ENCODE measurements at regions not wholly inside any gene's neighbourhood (a gene's known extent, or its start where the extent isn't known, plus 50 kb on each side); places are given as distances from the start of the nearest gene placed in this dataset.

DNA sequence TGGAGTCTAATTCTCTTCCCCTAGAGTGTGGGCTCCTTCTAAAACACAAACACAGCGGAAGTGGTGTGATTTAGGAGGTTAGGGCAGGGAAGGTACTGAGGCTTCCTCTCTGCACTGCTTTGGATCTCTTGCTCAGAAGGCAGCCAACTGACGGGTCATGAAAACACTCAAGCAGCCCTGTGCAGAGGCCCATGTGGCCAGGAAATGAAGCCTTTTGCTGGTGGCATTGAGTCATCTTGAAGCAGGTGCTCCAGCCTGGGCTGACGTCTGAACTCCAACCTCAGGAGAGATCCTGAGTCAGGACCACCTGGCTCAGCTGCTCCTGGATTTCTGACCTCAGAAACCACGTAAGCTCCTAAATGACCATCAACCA lies 72.9 kb downstream of the MRM1 start:
- Histone ChIP-seq H3K9me3 (ENCODE audit: insufficient read depth, low read depth, low read length) (no peaks in the 10 kb centered on the region), H3K4me2 (ENCODE audit: low read length) (no peak overlapping the region), H3K4me1 (ENCODE audit: insufficient read depth, low read length) (no peaks in the 10 kb centered on the region), H3K36me3 (ENCODE audit: insufficient read depth, low read length) (no peaks in the 10 kb centered on the region), H3K27me3 (ENCODE audit: insufficient read depth, low read length) (peaks cover 18% of the 10 kb centered on the region), H3K27ac (ENCODE audit: low read depth, low read length) (no peak overlapping the region), H4K20me1 (ENCODE audit: insufficient read depth, low read length) (no peaks in the 10 kb centered on the region), H2AFZ (ENCODE audit: low read depth, low read length) (no peak overlapping the region), H3K79me2 (ENCODE audit: insufficient read depth, low read length) (no peaks in the 10 kb centered on the region), H3K9ac (ENCODE audit: low read length) (no peak overlapping the region), H3K4me3 (ENCODE audit: insufficient read depth, low read depth, low read length) (no peak overlapping the region)
- DNase-seq (ENCODE audit: low read depth) (no peak), FAIRE-seq (no peak)
- Mint-ChIP-seq H3K4me1 (ENCODE audit: low read depth, unreplicated experiment) (peaks cover 3% of the 10 kb centered on the region), H3K27ac (ENCODE audit: unreplicated experiment) (no peak overlapping the region), H3K9me3 (ENCODE audit: unreplicated experiment) (peaks cover 2% of the 10 kb centered on the region), H3K4me3 (ENCODE audit: unreplicated experiment) (no peak overlapping the region), H3K27me3 (ENCODE audit: low read depth, unreplicated experiment) (peaks cover 48% of the 10 kb centered on the region), H3K36me3 (ENCODE audit: low read depth, unreplicated experiment) (no peaks in the 10 kb centered on the region)
- no peak for TF ChIP-seq EZH2 (IDR thresholded peaks at IDR 0.05; ENCODE audit: insufficient read depth, low read length)
- TF ChIP-seq, protein P1, sequence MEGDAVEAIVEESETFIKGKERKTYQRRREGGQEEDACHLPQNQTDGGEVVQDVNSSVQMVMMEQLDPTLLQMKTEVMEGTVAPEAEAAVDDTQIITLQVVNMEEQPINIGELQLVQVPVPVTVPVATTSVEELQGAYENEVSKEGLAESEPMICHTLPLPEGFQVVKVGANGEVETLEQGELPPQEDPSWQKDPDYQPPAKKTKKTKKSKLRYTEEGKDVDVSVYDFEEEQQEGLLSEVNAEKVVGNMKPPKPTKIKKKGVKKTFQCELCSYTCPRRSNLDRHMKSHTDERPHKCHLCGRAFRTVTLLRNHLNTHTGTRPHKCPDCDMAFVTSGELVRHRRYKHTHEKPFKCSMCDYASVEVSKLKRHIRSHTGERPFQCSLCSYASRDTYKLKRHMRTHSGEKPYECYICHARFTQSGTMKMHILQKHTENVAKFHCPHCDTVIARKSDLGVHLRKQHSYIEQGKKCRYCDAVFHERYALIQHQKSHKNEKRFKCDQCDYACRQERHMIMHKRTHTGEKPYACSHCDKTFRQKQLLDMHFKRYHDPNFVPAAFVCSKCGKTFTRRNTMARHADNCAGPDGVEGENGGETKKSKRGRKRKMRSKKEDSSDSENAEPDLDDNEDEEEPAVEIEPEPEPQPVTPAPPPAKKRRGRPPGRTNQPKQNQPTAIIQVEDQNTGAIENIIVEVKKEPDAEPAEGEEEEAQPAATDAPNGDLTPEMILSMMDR (IDR thresholded peaks at IDR 0.05; ENCODE audit: insufficient read depth, low read depth, low read length), result no peak

DNA sequence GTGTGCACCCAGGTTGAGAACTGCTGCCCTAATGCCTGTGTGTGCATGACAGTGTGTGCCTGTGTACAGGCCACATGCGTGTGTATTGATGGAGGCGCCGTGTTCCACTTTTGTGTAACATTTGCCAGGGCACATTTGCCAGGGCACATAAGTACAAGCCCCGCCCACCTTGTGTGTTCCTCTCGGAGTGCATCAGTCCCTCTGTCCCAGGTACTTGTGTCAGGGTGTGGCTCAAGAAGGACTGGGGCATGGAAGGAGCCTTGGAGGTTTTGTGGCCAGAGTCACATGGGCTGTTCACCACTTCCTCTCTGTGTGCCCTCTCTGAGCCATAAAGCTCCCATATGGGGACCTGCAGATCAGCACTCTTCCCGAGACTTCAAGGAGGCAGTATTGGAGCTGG lies 73.9 kb downstream of the MRM1 start:
- no peak for TF ChIP-seq EZH2 (IDR thresholded peaks at IDR 0.05; ENCODE audit: insufficient read depth, low read length)
- TF ChIP-seq, protein P1 (IDR thresholded peaks at IDR 0.05; ENCODE audit: insufficient read depth, low read depth, low read length), result no peak
- H3K4me1 ChIP-seq (ENCODE audit: insufficient read depth, low read length), result no peaks in the 10 kb centered on the region
- H3K36me3 ChIP-seq (ENCODE audit: insufficient read depth, low read length), result no peaks in the 10 kb centered on the region
- H3K9ac ChIP-seq (ENCODE audit: low read length), result no peak overlapping the region
- FAIRE-seq (no peak), DNase-seq (ENCODE audit: low read depth) (no peak)
- H3K4me3 ChIP-seq (ENCODE audit: insufficient read depth, low read depth, low read length), result no peak overlapping the region
- H3K4me2 ChIP-seq (ENCODE audit: low read length), result no peak overlapping the region
- no peaks in the 10 kb centered on the region for H3K79me2 ChIP-seq (ENCODE audit: insufficient read depth, low read length)
- peaks cover 55% of the 10 kb centered on the region for H3K27me3 Mint-ChIP-seq (ENCODE audit: low read depth, unreplicated experiment)
- H3K27ac Mint-ChIP-seq (ENCODE audit: unreplicated experiment), result peak overlapping the region; percentile 66
- H3K36me3 Mint-ChIP-seq (ENCODE audit: low read depth, unreplicated experiment), result no peaks in the 10 kb centered on the region
- no peak overlapping the region for H3K4me3 Mint-ChIP-seq (ENCODE audit: unreplicated experiment)
- peaks cover 3% of the 10 kb centered on the region for H3K4me1 Mint-ChIP-seq (ENCODE audit: low read depth, unreplicated experiment)
- no peak overlapping the region for H3K27ac ChIP-seq (ENCODE audit: low read depth, low read length)
- H4K20me1 ChIP-seq (ENCODE audit: insufficient read depth, low read length), result no peaks in the 10 kb centered on the region
- no peaks in the 10 kb centered on the region for H3K9me3 ChIP-seq (ENCODE audit: insufficient read depth, low read depth, low read length)
- peaks cover 2% of the 10 kb centered on the region for H3K9me3 Mint-ChIP-seq (ENCODE audit: unreplicated experiment)
- peaks cover 18% of the 10 kb centered on the region for H3K27me3 ChIP-seq (ENCODE audit: insufficient read depth, low read length)
- no peak overlapping the region for H2AFZ ChIP-seq (ENCODE audit: low read depth, low read length)

DNA sequence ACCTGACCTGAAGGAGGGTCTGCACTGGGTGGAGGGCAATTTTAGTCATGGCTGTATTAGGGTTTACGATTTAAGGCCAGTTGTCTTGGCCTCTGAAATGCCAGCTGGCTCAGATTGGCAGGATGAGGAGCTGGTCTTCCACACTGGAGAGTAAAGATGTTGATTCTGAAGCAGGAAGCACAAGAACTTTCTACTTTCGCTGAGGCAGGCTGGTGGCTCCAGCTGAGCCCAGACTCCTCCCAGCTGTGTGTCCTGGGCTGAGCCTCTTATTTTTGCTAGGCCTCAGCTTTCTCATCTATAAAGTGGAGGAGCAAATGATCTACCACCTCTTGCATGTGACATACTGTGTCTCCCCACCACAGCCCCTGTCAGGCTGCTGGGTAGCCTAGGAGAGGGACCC lies 74.4 kb downstream of the MRM1 start:
- FAIRE-seq (no peak), DNase-seq (ENCODE audit: low read depth) (no peak)
- Histone ChIP-seq H3K27me3 (ENCODE audit: insufficient read depth, low read length) (peaks cover 17% of the 10 kb centered on the region), H3K79me2 (ENCODE audit: insufficient read depth, low read length) (no peaks in the 10 kb centered on the region), H3K4me1 (ENCODE audit: insufficient read depth, low read length) (no peaks in the 10 kb centered on the region), H3K4me2 (ENCODE audit: low read length) (no peak overlapping the region), H4K20me1 (ENCODE audit: insufficient read depth, low read length) (no peaks in the 10 kb centered on the region), H2AFZ (ENCODE audit: low read depth, low read length) (no peak overlapping the region), H3K9me3 (ENCODE audit: insufficient read depth, low read depth, low read length) (no peaks in the 10 kb centered on the region), H3K4me3 (ENCODE audit: insufficient read depth, low read depth, low read length) (no peak overlapping the region), H3K27ac (ENCODE audit: low read depth, low read length) (no peak overlapping the region), H3K9ac (ENCODE audit: low read length) (no peak overlapping the region), H3K36me3 (ENCODE audit: insufficient read depth, low read length) (no peaks in the 10 kb centered on the region)
- no peak for TF ChIP-seq EZH2 (IDR thresholded peaks at IDR 0.05; ENCODE audit: insufficient read depth, low read length)
- TF ChIP-seq, protein P1 (IDR thresholded peaks at IDR 0.05; ENCODE audit: insufficient read depth, low read depth, low read length), result no peak
- Mint-ChIP-seq H3K27ac (ENCODE audit: unreplicated experiment) (peak overlapping the region; percentile 66), H3K4me1 (ENCODE audit: low read depth, unreplicated experiment) (peaks cover 3% of the 10 kb centered on the region), H3K36me3 (ENCODE audit: low read depth, unreplicated experiment) (no peaks in the 10 kb centered on the region), H3K27me3 (ENCODE audit: low read depth, unreplicated experiment) (peaks cover 54% of the 10 kb centered on the region), H3K9me3 (ENCODE audit: unreplicated experiment) (peaks cover 2% of the 10 kb centered on the region), H3K4me3 (ENCODE audit: unreplicated experiment) (no peak overlapping the region)
